EH (cell line): ENCODE measurements at regions not wholly inside any gene's neighbourhood (a gene's known extent, or its start where the extent isn't known, plus 50 kb on each side); places are given as distances from the start of the nearest gene placed in this dataset.

Experiments
- DNase-seq: peaks from one replicate; pipeline ENCODE4 v3.0.0-alpha.2; 2015; ENCODE audit warnings: low read depth

DNA sequence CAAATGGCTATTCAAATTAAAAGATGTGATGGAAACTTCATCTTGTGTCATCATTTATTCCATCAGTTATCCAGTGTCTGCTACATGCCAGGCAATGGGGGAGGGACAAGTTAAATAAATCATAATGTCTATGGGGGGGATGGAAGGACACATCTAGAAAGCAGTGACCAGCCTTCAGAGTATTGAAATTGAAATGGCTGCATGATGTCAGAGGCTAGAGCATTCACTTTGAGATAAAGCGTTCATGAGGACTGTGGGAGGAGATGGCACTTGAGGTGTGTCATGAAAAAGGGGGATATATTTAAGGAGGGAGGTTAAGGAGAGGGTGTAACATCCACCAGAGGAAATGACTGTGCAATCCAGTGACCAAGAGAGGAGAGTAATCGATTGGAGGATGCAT lies 50.6 kb downstream of the SLIT2 start:
- DNase-seq: no peak

DNA sequence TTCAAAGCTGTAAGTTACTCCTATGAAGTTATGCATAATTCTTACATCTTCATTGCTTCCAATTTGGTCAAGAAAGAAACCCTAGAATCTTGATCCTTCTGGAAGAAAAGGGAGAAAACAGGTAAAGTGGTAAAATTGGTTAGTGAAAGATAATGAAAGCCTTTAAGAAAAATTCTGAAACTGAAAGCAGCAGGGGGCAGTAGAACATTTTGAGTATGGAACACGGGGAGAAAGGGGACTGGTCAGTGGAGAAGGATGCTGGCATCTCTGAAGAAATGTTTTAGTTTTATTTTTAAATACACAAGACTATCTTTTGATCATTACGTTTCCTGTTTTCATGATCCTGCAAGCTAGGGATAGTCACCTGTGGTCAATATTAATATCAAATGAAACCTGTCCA lies 54.3 kb downstream of the SLIT2 start:
- peak; percentile 52 for DNase-seq

DNA sequence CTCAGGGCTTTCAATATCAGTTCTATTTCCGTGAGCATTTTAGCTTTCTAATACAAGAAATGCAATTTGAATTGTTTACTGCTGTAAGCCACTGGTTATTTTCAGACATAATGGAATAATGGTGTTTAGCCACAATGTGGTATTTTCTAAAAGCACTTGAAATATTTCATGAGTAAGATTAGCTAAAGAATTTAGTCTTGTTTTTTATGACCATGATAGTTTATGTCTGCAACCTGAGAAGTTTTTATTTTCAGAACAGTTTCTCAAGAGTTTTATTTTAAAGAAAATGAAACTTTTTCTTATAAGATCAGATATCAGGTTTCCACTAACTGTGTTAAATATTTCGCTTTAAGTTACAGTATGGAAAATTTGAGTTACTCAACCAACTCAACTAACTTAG lies 60.2 kb downstream of the SLIT2 start:
- DNase-seq: peak; percentile 74

DNA sequence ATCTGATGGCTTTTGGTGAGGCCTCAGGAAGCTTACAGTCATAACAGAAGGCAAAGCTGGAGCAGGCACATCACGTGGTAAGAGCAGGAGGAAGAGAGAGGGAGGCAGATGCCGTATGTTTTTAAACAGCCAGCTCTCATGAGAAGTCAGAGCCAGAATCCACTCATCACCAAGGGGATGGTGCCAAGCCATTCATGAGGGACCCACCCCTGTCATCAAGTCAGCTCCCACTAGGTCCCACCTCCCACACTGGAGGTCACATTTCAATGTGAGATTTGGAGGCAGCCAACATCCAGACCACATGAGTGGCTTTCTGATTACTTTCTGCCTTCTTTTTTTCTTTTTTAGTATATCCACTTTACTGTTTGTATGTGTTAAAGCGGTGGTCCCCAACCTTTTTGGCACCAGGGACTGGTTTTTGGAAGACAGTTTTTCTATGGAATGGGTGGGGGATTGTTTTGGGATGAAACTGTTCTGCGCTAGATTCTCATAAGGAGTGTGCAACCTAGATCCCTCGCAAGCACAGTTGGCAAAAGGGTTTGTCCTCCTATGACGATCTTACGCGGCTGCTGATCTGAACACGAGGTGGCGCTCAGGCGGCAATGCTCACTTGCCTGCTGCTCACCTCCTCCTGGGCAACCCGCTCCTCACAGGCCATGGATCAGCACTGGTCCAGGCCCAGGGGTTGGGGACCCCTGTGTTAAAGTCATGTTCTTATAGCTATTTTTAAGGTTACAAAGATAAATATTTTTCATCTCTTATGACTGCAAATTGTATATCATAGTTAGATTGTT lies 61.7 kb downstream of the SLIT2 start:
- DNase-seq: no peak

DNA sequence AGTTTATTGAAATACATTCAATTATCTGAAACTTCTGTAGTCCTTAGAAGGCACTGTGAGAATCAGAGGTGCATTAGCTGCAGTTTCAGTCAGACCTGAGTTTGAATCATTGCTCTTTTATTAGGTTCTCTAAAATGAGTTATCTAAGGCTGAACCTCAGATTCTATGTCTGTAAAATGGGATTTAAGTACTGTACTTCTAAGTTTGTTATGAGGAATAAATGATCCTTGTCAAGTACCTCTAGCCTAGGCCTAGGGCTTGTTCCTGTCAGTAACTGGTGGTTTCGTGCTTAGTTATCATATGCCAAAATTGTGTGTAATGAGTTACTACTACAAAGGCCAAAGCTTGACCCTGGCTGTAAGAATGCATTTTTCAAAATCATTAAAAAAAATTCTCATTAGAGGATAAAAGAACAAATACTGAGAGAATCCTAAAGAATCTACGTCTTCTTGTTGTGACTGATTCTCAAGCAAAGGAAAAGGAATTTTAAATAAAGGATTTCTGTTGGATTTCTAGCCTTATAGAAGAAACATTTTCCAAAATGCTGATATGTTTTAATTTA lies 65.8 kb downstream of the SLIT2 start:
- peak; percentile 27 for DNase-seq

DNA sequence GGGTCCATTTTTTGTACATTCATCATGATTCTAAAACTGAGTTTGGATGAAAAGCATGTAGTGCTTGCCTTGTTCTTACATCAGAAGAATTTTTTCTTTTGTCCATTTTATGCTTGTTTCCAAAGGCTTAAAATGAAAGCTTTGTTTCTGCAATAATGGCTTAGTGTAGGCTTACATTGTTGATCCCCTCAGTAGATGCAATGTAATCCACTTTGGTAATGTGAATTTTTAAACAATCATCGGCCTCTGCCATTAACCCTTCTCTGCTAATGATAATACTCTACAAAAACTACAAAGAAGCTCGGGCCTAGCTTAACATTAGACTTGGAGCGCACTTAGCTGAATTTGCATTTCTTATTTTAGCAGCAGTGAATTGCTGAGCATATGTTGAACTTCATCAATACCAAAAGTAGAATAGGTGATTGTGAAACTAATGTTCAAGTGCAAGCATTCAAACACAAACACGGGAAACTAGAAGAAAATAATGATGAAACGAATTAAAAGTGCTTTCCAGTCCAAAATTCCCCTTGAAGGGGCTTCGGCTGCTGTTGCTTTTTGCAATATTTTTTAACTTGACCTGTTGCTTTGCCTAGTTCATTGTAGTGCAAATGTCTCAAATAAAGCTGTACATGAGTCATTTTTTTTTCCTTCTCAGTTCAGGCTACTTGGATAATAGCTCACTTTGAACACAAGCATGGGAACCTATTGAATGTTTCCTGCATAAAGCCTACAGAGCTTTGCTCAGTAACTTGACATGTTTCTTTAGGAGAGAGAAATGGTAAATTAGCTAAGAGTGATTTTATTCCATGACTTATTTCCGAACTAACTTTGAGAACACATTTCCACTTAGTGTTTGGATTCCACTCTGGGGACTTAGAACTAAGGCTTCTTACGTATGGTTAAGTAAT lies 66.5 kb downstream of the SLIT2 start:
- peak; percentile 29 for DNase-seq

DNA sequence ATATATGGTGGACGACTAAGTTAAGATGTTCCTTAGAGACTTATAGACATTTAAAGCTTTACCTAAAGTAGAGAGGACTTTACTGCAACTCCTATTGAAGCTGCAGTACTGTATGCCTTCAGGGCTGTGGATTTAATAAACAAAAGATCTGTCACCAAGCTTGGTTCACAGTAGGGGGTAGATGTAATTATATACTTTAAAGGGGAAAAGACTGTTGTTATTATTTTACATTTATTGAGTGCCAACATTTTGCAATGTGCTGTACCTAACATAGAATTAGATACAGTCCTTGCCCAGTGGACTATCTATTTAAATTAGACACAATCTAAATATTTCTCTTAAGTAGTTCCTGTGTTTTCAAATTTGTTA lies 67.2 kb downstream of the SLIT2 start:
- DNase-seq: peak; percentile 29

DNA sequence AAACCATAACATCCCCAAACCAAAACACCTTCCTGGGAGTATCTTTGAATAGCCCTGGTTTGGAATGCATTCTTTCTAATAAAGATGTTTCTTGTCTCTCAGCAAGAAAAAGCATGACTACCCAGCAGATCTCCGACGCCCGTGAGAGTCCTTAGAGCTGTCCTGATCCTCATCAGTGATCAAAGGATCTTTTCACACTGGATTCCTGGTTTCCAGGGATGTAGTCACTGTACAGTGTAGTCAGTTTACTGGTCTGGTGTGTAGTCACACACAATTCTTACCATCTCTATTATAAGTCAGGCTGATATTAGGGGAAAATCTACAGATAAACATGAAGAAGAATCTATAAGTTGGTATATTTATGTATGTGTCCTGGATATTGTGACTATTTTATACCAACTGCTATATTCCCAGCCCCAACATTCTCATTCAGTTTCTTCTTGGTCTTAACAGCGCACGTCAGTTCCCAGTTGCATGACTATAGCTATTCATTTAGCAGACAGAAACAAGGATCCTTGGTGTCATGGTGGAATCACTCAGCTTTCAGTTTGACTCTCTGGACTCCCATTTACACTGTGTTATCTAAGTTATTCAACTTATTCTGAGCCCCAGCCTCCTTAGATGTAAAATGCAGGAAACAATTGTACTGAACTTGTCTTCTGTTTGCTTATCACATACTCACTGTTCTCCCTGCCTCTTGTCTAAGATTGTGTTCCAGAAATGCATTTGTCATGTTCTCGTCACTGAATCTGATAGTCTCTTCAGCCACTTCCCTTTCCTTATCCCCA lies 68.3 kb downstream of the SLIT2 start:
- DNase-seq: no peak

DNA sequence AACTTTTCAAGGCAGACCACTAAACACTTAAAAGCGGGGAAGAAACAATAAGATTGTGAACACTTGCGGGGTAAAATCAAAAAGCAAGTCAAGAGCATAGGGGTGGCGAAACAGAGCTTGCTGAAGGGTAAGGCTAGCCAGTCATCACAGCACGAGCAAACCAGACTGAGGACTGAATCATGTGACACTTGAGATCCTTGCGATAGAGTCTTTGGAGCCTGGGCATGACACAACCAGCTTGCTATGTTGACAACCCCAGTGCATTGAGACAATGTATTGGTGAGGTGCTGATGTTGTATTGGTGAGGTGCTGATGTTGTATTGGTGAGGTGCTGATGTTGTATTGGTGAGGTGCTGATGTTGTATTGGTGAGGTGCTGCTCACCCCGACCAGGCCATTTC lies 72.3 kb downstream of the SLIT2 start:
- peak; percentile 41 for DNase-seq

DNA sequence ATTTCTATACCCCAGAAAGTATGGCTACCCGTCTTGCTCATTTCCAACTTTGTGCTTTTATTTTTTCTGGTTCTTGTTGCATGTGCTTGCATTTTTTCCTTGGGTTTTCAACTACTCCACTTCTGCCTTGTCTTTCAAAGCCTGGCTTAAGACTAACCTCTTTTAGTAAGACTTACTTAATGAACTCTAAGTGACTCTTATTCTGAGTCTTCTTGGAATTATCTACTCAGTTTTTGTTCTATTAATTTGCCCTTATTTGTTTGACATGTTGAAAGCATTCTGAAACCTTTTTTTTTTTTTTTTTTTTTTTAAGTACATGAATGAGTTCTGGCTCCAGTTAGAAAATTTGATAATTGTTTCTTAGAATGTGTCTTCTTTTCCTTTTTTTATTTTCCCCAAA lies 74.8 kb downstream of the SLIT2 start:
- DNase-seq: no peak

DNA sequence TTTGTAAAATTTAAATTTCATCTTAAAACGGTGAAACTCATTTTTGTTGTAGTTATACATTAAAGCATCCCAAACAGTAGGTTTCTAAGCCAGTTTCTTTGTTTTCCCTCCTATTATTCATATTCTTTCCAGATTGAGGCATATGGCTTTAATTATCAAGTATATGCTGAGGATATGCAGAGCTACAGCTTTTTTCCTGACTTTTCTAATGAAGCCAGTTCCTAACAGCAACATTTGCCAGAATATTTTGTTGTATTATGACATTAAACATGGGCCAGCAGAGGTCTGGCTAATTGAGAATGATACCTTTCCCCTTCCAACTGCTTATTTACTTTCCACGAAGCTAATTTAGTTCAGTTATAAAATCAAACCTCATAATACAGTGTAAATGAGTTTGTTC lies 75.3 kb downstream of the SLIT2 start:
- peak; percentile 32 for DNase-seq

DNA sequence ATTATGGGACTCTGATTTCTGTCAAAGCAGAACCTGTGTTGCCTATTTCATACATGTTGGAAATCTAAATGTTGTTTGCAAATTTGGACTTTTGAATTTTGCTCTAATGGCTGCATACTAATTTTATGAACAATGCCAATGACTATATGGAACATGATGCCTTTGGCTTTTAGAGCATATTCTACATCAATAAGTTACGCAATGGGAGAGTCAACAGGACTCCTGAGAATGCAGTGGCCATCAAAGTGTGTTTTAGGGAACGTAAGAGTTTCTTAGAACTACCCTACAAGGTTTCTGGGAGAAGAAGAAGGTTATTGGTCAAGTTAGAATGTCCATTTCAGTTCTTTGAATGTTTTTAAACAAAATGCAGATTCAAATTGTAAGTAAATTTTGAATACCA lies 76.1 kb downstream of the SLIT2 start:
- DNase-seq: no peak

DNA sequence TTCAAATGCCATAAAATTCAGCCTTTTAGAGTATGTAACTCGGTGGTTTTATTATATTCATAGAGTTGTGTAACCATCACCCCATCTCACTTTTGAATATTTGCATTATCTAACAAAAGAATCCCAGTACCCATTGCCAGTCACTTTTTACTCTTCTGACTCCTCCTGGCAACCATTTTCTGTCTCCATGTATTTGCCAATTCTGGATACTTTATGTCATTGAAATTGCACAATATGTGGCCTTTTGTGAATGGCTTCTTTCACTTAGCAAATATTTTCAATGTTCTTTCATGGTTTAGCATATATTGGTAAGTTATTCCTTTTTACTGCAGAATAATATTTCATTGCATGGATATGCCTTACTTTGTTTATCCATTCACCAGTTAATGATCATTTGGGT lies 79.9 kb downstream of the SLIT2 start:
- no peak for DNase-seq

DNA sequence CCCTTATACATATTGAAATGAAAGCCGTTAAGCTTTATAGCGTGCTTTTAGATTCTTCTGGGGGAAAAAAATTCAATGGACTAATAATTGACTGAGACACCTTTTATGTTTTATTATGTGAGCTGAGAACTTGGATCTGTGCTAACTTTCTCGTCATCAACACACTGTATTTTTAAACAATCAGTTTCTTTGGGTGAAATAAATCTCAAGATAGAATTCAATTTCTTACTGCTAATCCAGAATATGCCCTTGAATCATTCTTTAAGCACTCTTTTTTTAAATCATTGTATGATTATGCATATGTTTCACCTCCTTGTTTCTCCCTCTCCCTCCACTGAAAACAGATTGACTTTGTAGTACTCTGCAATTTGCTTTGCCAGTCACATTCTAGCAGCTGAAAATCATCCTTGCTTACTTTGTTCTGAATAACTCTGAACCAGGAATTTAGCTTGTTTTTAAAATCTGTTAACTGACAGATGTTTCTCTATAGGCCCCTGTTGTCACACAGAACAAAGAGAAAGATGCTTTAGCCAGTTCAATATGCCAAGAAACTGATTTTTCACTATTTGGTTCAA lies 81.5 kb downstream of the SLIT2 start:
- DNase-seq: no peak

DNA sequence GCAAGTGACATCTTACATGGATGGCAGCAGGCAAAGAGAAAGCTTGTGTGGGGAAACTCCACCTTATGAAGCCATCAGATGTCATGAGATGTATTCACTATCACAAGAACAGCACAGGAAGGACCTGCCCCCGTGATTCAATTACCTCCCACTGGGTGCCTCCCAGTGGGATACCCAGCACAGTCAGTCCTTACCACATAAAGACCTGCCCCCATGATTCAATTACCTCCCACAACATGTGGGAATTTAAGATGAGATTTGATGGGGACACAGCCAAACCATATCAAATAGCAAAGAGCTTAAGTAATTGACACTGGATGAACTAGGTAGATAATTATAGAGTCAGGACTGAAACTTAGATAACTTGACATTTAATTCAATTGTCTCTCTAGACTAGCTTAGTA lies 85.6 kb downstream of the SLIT2 start:
- peak; percentile 52 for DNase-seq

DNA sequence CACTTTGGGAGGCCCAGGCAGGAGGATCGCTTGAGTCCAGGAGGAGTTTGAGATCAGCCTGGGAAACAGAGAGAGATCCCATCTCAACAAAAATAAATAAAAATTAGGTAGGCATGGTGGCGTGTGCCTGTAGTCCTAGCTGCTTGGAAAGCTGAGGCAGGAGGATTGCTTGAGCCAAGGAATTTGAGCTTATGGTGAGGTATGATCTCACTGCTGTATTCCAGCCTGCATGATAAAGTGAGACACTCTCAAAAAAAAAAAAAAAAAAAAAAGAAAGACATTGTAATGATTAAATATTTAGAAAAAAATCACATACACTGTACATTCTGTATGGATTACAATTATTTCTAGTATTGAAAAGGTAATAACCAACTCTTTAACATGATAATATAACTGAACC lies 87.1 kb downstream of the SLIT2 start:
- no peak for DNase-seq

DNA sequence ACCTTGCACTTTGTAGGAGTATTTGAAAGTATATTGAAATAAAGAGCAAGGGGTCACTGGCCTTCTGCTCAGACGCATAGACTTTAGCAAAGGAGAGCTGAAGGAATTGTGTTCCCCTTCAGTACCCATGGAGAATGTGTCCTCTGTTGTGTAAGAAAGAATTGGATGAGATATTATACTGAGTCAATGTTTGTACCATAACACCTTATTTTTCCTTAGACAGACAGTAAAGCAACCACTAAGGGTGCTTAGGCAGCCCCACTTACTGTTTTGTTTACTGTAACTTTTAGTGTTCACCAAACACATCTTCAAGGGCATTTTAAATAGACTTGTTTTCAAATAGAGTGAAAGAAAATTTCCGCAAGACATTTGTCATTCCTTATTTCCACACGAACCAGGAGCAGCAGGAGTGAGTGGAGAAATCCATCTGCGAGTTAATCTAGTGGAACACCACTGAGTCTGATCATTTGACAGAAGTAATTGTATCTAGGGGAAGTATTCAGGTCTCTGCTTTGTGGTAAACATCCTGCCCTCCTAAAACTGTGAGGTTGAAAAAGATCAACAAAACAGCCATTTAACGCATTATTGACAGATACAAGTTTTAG lies 89.5 kb downstream of the SLIT2 start:
- DNase-seq: no peak

DNA sequence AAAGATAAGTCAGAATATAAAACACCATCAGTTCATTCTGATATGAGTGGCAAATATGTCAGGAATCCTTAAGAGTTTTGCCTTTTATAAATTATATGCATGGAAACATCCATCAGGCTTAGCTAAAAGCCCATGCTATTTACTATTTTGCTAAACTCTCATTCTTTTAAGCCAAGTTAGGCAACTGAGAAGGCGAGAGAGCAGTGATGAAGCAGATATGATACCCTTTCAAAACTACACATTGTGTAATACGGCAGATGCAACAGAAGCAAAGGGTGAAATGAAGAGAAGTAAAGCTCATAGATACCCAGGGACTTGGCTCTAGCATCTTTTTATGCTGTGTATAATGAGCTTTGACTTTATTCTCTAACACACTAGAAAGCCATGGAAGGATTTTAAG lies 95.8 kb downstream of the SLIT2 start:
- DNase-seq: no peak

DNA sequence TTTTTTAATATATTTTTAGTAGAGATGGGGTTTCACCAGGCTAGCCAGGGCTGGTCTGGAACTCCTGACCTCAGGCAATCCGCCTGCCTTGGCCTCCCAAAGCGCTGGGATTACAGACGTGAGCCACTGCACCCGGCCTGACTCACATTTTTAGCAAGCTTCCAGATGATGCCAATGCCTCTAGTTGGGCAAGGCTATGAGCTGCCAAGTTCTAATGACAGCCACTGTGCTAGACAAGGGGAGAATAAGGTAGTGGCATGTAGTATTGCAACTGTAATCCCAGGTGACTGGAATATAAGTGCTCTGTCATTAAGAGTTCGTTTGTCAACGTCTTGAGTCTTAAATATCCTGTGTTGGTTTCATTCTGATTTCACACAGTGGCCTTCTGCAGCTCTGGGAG lies 96.7 kb downstream of the SLIT2 start:
- DNase-seq: no peak

DNA sequence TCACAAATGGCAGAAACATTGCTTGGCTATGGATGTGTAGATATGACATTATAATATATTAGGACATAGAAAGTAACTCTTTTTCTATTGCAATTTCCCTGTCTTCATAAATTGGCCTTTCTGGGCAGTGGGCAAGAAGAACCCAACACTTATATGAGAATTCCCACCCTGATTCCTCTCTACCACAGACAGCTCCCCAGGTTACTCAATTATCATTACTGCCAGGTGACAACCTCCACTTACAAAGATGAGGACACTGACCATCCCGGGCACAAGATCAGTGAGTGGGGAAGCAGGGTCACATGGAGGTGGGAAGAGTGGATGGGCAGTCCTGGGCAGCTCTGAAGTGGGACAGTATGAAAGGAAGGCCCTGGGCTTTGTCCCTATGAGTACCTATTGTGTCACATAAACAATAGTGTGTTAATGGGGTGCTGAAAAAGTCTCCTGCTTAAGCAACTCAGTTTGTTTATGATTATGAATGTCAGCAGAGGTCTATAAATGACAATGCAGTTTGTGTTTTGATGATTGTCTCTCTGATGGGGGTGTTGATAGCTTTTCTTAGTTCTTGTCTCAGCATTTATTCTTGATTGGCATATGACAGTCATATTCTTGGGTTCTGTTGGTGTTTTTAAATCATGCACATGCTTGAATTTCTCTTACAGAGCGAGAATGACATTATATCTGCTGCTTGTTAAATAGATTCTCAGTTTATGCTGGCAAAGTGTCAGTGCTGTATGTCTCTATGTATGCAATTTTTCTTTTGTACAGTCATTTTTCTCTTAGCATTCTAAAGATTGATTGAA lies 99.9 kb downstream of the SLIT2 start:
- no peak for DNase-seq

DNA sequence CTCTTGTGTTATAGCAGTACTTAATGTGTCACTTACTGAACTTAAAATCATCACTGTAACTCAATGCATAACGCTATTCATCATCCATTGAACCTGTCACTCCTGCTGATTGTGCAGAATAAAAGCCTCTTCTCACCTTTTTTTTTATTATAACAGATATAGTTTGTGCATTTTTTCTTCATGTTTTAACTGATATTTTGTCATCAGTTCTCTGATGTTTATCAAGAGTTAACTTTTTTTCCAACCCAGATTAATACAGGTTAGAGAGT lies 100.4 kb downstream of the SLIT2 start:
- DNase-seq: no peak
